Thyroid gland (tissue), 4 donors: ENCODE measurements at regions not wholly inside any gene's neighbourhood (a gene's known extent, or its start where the extent isn't known, plus 50 kb on each side); places are given as distances from the start of the nearest gene placed in this dataset.

ENCODE experiments used
- POLR2A ChIP-seq, 2 donors: fragments of 450-650 bp; IDR thresholded peaks; one replicate each; pipeline ENCODE4 v1.6.1; 2017; ENCODE audit warnings: antibody characterized with exemption in 2 of 2, mild to moderate bottlenecking in 2 of 2, moderate library complexity in 1 of 2
- TF ChIP-seq, protein P1 (sequence below), 6 experiments: fragments of 200-600 bp in 3 of 6; fragments of 450-650 bp in 3 of 6; sonication (generic) in 3 of 6; IDR thresholded peaks; one replicate each; pipeline ENCODE4 v1.5.1; 2016 to 2019; ENCODE audit warnings: antibody characterized with exemption in 6 of 6, mild to moderate bottlenecking in 2 of 6, inconsistent platforms in 1 of 6, moderate library complexity in 1 of 6

DNA sequence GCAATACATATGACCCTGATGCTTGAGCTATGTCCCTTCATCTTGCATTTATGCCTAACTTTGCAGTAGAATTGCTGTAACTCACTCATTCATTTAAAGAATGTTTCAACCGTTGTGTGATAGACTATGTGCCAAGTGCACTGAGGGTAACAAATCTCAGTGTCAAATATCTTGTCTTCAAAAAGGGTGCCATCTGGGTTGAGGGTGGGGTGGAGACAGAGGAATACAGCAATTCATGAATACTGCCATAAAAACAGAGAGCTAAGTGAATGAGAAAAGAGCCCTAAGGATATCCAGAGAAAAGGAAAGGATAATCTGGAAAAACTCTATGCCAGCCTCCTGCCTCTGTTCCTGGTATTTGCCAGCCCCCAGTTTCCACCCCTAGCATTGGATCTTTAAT lies 1534.4 kb upstream of the PIK3C3 start:
- no peak for TF ChIP-seq POLR2A (IDR thresholded peaks at IDR 0.05)
- TF ChIP-seq, protein P1, sequence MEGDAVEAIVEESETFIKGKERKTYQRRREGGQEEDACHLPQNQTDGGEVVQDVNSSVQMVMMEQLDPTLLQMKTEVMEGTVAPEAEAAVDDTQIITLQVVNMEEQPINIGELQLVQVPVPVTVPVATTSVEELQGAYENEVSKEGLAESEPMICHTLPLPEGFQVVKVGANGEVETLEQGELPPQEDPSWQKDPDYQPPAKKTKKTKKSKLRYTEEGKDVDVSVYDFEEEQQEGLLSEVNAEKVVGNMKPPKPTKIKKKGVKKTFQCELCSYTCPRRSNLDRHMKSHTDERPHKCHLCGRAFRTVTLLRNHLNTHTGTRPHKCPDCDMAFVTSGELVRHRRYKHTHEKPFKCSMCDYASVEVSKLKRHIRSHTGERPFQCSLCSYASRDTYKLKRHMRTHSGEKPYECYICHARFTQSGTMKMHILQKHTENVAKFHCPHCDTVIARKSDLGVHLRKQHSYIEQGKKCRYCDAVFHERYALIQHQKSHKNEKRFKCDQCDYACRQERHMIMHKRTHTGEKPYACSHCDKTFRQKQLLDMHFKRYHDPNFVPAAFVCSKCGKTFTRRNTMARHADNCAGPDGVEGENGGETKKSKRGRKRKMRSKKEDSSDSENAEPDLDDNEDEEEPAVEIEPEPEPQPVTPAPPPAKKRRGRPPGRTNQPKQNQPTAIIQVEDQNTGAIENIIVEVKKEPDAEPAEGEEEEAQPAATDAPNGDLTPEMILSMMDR (IDR thresholded peaks at IDR 0.05) = no peak
